DOHH2 (cell line): ENCODE measurements at regions not wholly inside any gene's neighbourhood (a gene's known extent, or its start where the extent isn't known, plus 50 kb on each side); places are given as distances from the start of the nearest gene placed in this dataset.

Experiments used
- CTCF ChIP-seq: fragments of 200-600 bp; sonication (generic); IDR thresholded peaks from one replicate; pipeline ENCODE4 v1.5.1; 2014; ENCODE audit warnings: antibody characterized with exemption, mild to moderate bottlenecking, low read depth, low read length; ENCODE audit not compliant: poor library complexity, severe bottlenecking
- EZH2phosphoT487 ChIP-seq: fragments of 200-600 bp; sonication (generic); IDR thresholded peaks from 2 replicates; pipeline ENCODE4 v1.6.1; 2017; ENCODE audit warnings: borderline replicate concordance, mild to moderate bottlenecking, antibody characterized with exemption, low read length, moderate library complexity, mixed read lengths

DNA sequence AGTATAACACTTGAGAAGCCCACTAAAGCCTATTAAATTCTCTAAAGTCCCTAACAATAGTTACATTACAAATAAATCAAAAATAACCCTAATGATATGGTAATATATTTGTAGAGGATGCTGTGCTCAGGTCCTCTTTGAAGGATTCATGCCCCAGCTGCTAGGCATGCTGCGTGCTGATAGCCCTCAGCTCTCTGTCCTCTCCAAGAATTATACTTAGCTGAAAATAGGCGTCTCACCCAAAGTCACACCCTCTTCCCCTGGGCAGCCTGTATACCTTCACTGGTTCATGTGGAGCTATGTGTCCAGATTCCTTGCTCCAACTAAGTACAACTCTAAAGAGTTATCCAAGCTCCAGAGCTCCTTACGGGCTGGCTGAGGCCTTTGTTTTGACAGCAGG is 312.5 kb upstream of the ZNF385D start:
- TF ChIP-seq CTCF = no peak
- no peak for TF ChIP-seq EZH2phosphoT487
